Spleen (tissue), 11 donors: ENCODE measurements at regions not wholly inside any gene's neighbourhood (a gene's known extent, or its start where the extent isn't known, plus 50 kb on each side); places are given as distances from the start of the nearest gene placed in this dataset.
"Not testable (repeated sequence)": the region's sequence is repeated elsewhere in the genome, so short reads cannot be mapped to it uniquely, and the experiment has no call there.

Experiments used
- DNase-seq: peaks from one replicate; pipeline ENCODE4 v3.0.0-alpha.2; 2020
- H3K27ac ChIP-seq, 8 donors: fragments of 200-600 bp; sonication (generic) in 7 of 8; 1 replicate in 4 of 8; 2 replicates in 4 of 8; pipeline versions ENCODE4 v1.5.0 to v1.8.0; 2016 to 2021; ENCODE audit warnings: inconsistent platforms in 4 of 8, mild to moderate bottlenecking in 4 of 8, moderate library complexity in 1 of 8
- H3K27me3 ChIP-seq, 7 donors: fragments of 200-600 bp; sonication (generic) in 6 of 7; replicated peaks in 1 of 7; 1 replicate in 4 of 7; 2 replicates in 3 of 7; pipeline versions ENCODE4 v1.5.0 to v1.8.0; 2016 to 2021; ENCODE audit warnings: inconsistent platforms in 3 of 7, mild to moderate bottlenecking in 1 of 7
- H3K36me3 ChIP-seq, 6 donors: fragments of 200-600 bp; sonication (generic) in 5 of 6; 1 replicate in 4 of 6; 2 replicates in 2 of 6; pipeline versions ENCODE4 v1.5.0 to v1.8.0; 2016 to 2021; ENCODE audit warnings: inconsistent platforms in 2 of 6
- H3K4me1 ChIP-seq, 6 donors: fragments of 200-600 bp; sonication (generic) in 5 of 6; 1 replicate in 3 of 6; 2 replicates in 3 of 6; pipeline versions ENCODE4 v1.5.0 to v1.8.0; 2016 to 2021; ENCODE audit warnings: inconsistent platforms in 3 of 6
- H3K4me3 ChIP-seq, 8 donors: fragments of 200-600 bp; sonication (generic) in 7 of 8; 1 replicate in 4 of 8; 2 replicates in 4 of 8; pipeline versions ENCODE4 v1.5.0 to v1.8.0; 2016 to 2021; ENCODE audit warnings: inconsistent platforms in 4 of 8, mild to moderate bottlenecking in 4 of 8, moderate library complexity in 2 of 8
- H3K9me3 ChIP-seq, 8 donors: fragments of 200-600 bp; sonication (generic) in 7 of 8; 1 replicate in 4 of 8; 2 replicates in 4 of 8; pipeline versions ENCODE4 v1.5.0 to v1.8.0; 2016 to 2021; ENCODE audit warnings: inconsistent platforms in 4 of 8
- CTCF ChIP-seq, 11 experiments: fragments of 200-600 bp in 7 of 11; fragments of 450-650 bp in 4 of 11; sonication (generic) in 4 of 11; IDR thresholded peaks in 8 of 11; conservative IDR thresholded peaks in 3 of 11; 1 replicate in 7 of 11; 2 replicates in 4 of 11; pipeline versions ENCODE4 v1.4.0 to v1.8.0; 2016 to 2021; ENCODE audit warnings: antibody characterized with exemption in 11 of 11, inconsistent platforms in 4 of 11, mild to moderate bottlenecking in 1 of 11
- POLR2A ChIP-seq, 3 donors: fragments of 450-650 bp; IDR thresholded peaks; one replicate each; pipeline ENCODE4 v1.5.1; 2017; ENCODE audit warnings: antibody characterized with exemption in 3 of 3, mild to moderate bottlenecking in 1 of 3
- POLR2AphosphoS5 ChIP-seq, 3 donors: sonication (generic); formaldehyde crosslinking; IDR thresholded peaks; one replicate each; pipeline ENCODE4 v1.5.1; 2017; ENCODE audit warnings: antibody characterized with exemption in 3 of 3
- WGBS, 5 donors: extraction: QIAGEN DNeasy Blood & Tissue Kit in 3 of 5; methylation state at CpG; one replicate each; pipeline versions ENCODE4 v1.1.5 to v1.1.7; 2013 to 2018; 5-methylcytosine and 5-hydroxymethylcytosine counted together
- intact Hi-C: fragments of 100-400 bp; cut with DNase I; formaldehyde crosslinking; loops from one replicate; pipeline ENCODE4 v1.15.0; 2023; ENCODE audit warnings: low total_unique reads
- donor health status: healthy with polysubstance abuse.
- donor health status: DM: no; HTN: no; CAD: no; lungs with moderate emphysema.
- donor health status: DM: no; HTN: no; CAD: no.
- donor health status: Bipolar disorder and iron deficiency.
- donor health status: healthy.
- donor health status: DM: no; HTN: no; CAD: no.
- donor health status: DM: yes; HTN: yes; CAD: no.

- WGBS, 5 donors: 32 to 61% (median 57%) methylated on average over 1 of the region's 1 CpG
- no peak for DNase-seq
Observed at GRCh38 chr7:91473619-91474018, 209.4 kb downstream of the FZD1 start.

GRCh38 chr7:91474074-91474473 lies 209.8 kb downstream of the FZD1 start:
- TF ChIP-seq CTCF (IDR thresholded peaks at IDR 0.05 in 8 of 11, conservative IDR thresholded peaks at IDR 0.05 in 3 of 11) (no peak), POLR2AphosphoS5 (IDR thresholded peaks at IDR 0.05) (no peak), POLR2A (IDR thresholded peaks at IDR 0.05) (no peak)
- H3K36me3 ChIP-seq: no peaks in the 10 kb centered on the region
- H3K4me3 ChIP-seq: no peak overlapping the region
- intact Hi-C loops: no loop called here
- H3K4me1 ChIP-seq: no peaks in the 10 kb centered on the region
- peaks cover 8 to 46% (median 42%) of the 10 kb centered on the region in 8 donors for H3K9me3 ChIP-seq
- DNase-seq: no peak
- WGBS, 5 donors: 74 to 95% (median 83%) methylated on average over 1 of the region's 1 CpG
- H3K27me3 ChIP-seq: no peaks in the 10 kb centered on the region
- H3K27ac ChIP-seq: no peak overlapping the region

More at GRCh38 chr7:91473619-91474018, 209.4 kb downstream of the FZD1 start:
- Histone ChIP-seq H3K4me3 (no peak overlapping the region), H3K4me1 (no peaks in the 10 kb centered on the region), H3K27me3 (no peaks in the 10 kb centered on the region), H3K9me3 (peaks cover 8 to 46% (median 42%) of the 10 kb centered on the region in 8 donors), H3K27ac (no peak overlapping the region), H3K36me3 (no peaks in the 10 kb centered on the region)
- intact Hi-C loops: no loop called here
- no peak for TF ChIP-seq POLR2AphosphoS5 (IDR thresholded peaks at IDR 0.05)
- no peak for TF ChIP-seq CTCF (IDR thresholded peaks at IDR 0.05 in 8 of 11, conservative IDR thresholded peaks at IDR 0.05 in 3 of 11)
- no peak for TF ChIP-seq POLR2A (IDR thresholded peaks at IDR 0.05)

- H3K4me3 ChIP-seq, DNase-seq, H3K27ac ChIP-seq, H3K4me1 ChIP-seq, intact Hi-C loops, H3K36me3 ChIP-seq, H3K27me3 ChIP-seq: not testable (repeated sequence)
- 90 to 94% (median 93%) methylated on average over 5 of the region's 5 CpGs for WGBS, 5 donors
- H3K9me3 ChIP-seq: peaks cover 0 to 23% (median 14%) of the 10 kb centered on the region in 8 donors
Observed at GRCh38 chr7:91480470-91480869, 216.2 kb downstream of the FZD1 start.

GRCh38 chr7:91491868-91492267 lies 227.6 kb downstream of the FZD1 start:
- Histone ChIP-seq H3K4me1 (no peaks in the 10 kb centered on the region), H3K4me3 (no peak overlapping the region), H3K27me3 (no peaks in the 10 kb centered on the region), H3K27ac (no peak overlapping the region), H3K9me3 (peaks cover 0 to 19% (median 3%) of the 10 kb centered on the region in 8 donors), H3K36me3 (no peaks in the 10 kb centered on the region)
- DNase-seq: no peak
- TF ChIP-seq POLR2A (IDR thresholded peaks at IDR 0.05) (no peak), CTCF (IDR thresholded peaks at IDR 0.05 in 8 of 11, conservative IDR thresholded peaks at IDR 0.05 in 3 of 11) (no peak), POLR2AphosphoS5 (IDR thresholded peaks at IDR 0.05) (no peak)
- intact Hi-C loops: no loop called here

GRCh38 chr7:91492317-91492716 lies 228.1 kb downstream of the FZD1 start:
- no peak overlapping the region for H3K27ac ChIP-seq
- 78 to 95% (median 91%) methylated on average over 2 of the region's 2 CpGs for WGBS, 5 donors
- TF ChIP-seq POLR2AphosphoS5 (IDR thresholded peaks at IDR 0.05) (no peak), CTCF (IDR thresholded peaks at IDR 0.05 in 8 of 11, conservative IDR thresholded peaks at IDR 0.05 in 3 of 11) (no peak), POLR2A (IDR thresholded peaks at IDR 0.05) (no peak)
- no peaks in the 10 kb centered on the region for H3K4me1 ChIP-seq
- intact Hi-C loops: no loop called here
- H3K36me3 ChIP-seq: no peaks in the 10 kb centered on the region
- H3K4me3 ChIP-seq: no peak overlapping the region
- peaks cover 0 to 19% (median 7%) of the 10 kb centered on the region in 8 donors for H3K9me3 ChIP-seq
- no peak for DNase-seq
- H3K27me3 ChIP-seq: no peaks in the 10 kb centered on the region
